ENCODE measurements at regions not wholly inside any gene's neighbourhood (a gene's known extent, or its start where the extent isn't known, plus 50 kb on each side); places are given as distances from the start of the nearest gene placed in this dataset.

DNA sequence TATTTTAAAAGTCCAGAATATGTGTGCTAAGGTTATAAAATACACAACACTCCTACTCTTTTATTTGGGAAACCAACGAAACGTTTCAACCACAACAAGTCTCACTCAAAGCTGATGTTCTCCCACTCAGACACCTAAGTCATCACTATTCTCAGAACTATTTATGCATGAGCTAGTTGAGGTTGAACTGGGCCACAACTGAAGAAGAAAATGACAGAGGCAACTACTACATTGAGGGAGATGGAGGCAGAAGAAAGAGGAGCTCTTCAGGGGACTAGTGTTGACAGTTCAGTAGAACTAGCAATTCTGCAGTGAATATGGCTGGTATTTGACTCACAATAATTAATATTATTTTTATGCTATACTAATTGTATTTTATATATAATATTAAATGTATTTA, 198.2 kb downstream of the SEC16B start:
- TF ChIP-seq, protein P1, sequence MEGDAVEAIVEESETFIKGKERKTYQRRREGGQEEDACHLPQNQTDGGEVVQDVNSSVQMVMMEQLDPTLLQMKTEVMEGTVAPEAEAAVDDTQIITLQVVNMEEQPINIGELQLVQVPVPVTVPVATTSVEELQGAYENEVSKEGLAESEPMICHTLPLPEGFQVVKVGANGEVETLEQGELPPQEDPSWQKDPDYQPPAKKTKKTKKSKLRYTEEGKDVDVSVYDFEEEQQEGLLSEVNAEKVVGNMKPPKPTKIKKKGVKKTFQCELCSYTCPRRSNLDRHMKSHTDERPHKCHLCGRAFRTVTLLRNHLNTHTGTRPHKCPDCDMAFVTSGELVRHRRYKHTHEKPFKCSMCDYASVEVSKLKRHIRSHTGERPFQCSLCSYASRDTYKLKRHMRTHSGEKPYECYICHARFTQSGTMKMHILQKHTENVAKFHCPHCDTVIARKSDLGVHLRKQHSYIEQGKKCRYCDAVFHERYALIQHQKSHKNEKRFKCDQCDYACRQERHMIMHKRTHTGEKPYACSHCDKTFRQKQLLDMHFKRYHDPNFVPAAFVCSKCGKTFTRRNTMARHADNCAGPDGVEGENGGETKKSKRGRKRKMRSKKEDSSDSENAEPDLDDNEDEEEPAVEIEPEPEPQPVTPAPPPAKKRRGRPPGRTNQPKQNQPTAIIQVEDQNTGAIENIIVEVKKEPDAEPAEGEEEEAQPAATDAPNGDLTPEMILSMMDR (IDR thresholded peaks at IDR 0.05; ENCODE audit: low read depth, low read length, missing control alignments) = no peak
- H3K4me3 ChIP-seq (ENCODE audit: low read depth, low read length) = no peak overlapping the region
- no peak for DNase-seq (ENCODE audit: low read depth)

DNA sequence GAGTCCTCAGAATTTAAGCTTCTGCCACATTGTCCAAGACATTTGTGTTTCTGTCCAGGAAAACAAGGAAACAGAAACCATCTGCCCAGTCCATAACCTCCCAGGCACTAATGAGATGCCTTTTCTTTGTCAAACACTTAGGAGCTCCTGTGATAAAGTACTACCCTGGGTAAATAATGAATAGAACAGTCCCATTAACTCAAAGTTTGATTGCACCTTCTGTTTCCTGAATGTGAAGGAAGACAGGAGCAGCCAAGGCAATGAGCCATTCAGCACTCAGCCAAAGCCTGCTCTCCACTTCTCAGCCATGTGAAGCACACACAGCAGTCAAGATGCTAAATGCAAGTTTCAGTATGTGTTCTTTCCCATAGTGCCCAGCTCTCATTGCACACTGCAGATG, 199.8 kb downstream of the SEC16B start:
- H3K4me3 ChIP-seq (ENCODE audit: low read depth, low read length) = no peak overlapping the region
- DNase-seq (ENCODE audit: low read depth) = no peak
- TF ChIP-seq, protein P1 (IDR thresholded peaks at IDR 0.05; ENCODE audit: low read depth, low read length, missing control alignments) = no peak

DNA sequence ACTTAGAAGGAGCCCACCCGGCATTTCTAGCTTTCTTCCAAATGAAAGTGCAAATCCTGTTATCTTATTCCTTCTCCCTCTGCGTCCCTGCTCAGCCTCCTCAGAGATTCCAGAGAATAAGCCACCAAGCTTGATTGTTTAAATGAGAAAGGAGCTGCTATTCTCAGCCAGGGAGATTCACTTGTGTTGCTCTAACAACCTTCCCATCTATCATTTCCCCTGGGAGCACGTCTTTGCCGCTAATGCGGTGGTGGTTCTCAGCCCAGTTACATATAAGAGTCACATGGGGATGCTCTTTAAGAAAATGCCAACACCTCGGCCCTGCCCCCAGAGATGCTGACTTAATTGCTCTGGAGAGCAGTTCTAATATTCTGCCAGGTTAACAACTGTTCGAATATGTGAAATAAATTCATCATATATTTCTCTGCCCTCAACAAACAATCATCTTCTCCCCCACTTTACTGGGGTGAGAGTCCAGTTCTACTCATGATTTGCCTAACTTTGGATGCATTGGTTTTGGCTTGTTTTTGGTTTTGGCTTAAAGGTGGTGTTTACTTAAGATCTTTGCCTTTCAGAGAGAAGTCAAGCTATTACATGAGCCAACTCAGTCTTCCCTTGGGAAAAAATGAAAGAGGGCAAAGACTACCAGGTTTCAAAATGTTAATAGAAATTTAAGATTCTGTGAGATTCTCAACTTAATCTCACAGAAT, 213.9 kb downstream of the SEC16B start:
- H3K4me3 ChIP-seq (ENCODE audit: low read depth, low read length) = no peak overlapping the region
- DNase-seq (ENCODE audit: low read depth) = no peak
- TF ChIP-seq, protein P1 (IDR thresholded peaks at IDR 0.05; ENCODE audit: low read depth, low read length, missing control alignments) = no peak

DNA sequence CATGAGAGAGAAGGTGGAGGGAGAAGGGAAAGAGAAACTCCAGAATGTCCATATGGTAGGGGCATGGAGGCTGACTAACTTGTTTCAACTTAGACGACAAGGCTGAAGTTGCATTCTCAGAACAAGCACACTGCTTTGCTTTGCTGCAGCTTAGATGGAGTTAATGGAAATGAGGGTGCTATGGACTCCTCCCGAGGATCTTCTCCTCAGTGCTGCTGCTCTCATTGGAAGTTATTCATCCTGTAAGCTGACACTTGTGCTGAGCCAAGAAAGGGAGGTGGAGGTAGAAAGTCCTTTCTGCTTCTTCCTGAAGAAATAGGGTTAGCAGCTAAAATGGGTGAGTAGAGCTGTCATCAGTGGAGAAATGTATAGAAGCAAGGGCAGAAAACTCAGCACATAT, 215.3 kb downstream of the SEC16B start:
- H3K4me3 ChIP-seq (ENCODE audit: low read depth, low read length) = no peak overlapping the region
- TF ChIP-seq, protein P1 (IDR thresholded peaks at IDR 0.05; ENCODE audit: low read depth, low read length, missing control alignments) = no peak
- no peak for DNase-seq (ENCODE audit: low read depth)

DNA sequence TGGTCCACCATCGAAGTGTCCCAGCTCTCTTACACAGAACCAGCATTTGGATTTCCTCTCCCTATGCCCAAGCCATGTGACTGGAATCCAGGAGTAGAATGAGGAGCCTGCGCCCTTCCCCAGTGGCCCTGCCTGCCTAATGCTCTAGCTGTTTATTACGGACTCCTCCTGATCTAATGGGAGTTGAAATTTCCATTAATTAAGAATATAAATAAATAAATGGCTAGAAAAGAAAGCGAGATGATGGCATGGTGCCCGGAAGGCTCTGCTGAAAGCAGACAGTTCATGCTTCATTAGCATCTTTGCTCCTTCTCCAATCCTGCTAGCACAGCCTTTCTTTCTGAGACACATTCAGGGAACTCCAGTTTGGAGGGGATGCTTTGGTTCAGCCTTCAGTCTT, 216.2 kb downstream of the SEC16B start:
- no peak for DNase-seq (ENCODE audit: low read depth)
- TF ChIP-seq, protein P1 (IDR thresholded peaks at IDR 0.05; ENCODE audit: low read depth, low read length, missing control alignments) = no peak

DNA sequence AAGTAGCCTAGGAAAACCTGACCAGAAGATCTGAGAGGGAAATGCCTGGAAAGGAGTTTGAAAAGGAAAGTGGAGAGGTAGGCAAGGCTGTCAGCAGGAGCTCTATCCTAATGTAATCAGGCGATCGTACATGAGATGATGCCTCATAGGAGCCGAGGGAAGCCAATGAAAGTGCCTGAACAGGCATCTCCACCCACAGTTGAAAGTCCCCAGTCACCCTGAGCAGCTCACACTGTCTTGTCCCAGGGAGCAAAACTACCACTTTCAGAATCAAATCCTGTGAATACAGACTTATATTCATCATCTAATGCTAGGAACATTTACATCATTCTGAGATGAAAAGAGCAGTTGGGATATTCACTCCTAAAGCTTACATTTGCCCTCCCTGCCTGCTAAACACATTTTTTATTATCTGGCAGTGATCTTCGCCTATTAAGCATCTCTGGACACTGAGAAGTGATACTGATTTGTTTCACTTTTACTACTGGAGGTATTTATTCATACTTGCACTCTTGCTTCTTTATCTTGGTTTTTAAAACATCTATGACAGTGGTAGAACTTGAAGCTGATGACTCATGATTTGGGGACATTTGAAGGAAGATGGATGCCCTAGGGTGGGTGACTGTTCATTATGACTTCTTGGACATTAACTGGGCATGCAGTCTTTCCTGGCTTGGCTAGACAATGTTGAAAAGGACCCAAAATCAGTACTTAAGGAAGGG, 221.6 kb downstream of the SEC16B start:
- no peak for DNase-seq (ENCODE audit: low read depth)
- TF ChIP-seq, protein P1 (IDR thresholded peaks at IDR 0.05; ENCODE audit: low read depth, low read length, missing control alignments) = no peak
- H3K4me3 ChIP-seq (ENCODE audit: low read depth, low read length) = no peak overlapping the region

More for the DNA sequence above, 216.2 kb downstream of the SEC16B start:
- no peak overlapping the region for H3K4me3 ChIP-seq (ENCODE audit: low read depth, low read length)
